ENCODE measurements at regions not wholly inside any gene's neighbourhood (a gene's known extent, or its start where the extent isn't known, plus 50 kb on each side); places are given as distances from the start of the nearest gene placed in this dataset.

DNA sequence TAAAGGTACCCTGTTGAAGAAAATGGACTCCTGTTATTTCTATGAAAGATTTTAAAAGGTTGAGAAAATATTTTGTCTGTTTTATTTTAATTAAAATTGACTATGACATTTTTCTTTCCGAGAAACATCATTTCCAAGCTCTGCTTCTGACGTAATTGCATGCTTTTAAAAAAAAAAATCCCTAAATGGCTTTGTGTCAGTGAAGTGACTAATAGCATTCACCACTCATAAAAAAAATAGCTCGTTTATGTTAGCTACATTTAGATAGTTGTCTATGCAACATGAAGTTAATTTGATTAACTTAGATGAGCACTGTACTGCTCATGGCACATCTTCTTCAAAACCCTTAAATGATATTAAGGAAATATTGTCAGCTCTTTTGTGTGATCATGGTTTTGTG lies 105.1 kb upstream of the KLHL13 start:
- Histone ChIP-seq H3K9me3 (ENCODE audit: control insufficient read depth in 2 of 3, insufficient read depth in 1 of 3, low read length in 3 of 3) (no peaks in the 10 kb centered on the region), H3K27me3 (ENCODE audit: control insufficient read depth, insufficient read depth, low read length) (peaks cover 2% of the 10 kb centered on the region), H3K27ac (ENCODE audit: low read depth in 2 of 2, low read length in 2 of 2) (no peak overlapping the region), H3K4me1 (ENCODE audit: control insufficient read depth in 2 of 3, insufficient read depth in 2 of 3, low read depth in 1 of 3, low read length in 3 of 3) (peaks cover 0 to 4% (median 0%) of the 10 kb centered on the region in 3 donors), H3K36me3 (ENCODE audit: control insufficient read depth in 2 of 3, insufficient read depth in 3 of 3, low read length in 3 of 3) (no peaks in the 10 kb centered on the region), H3K4me3 (ENCODE audit: low read length in 3 of 3) (no peak overlapping the region), H3K9ac (ENCODE audit: low read length in 3 of 3) (no peak overlapping the region)
- no peak for DNase-seq
- FAIRE-seq: peak; percentile 83
- TF ChIP-seq CTCF (IDR thresholded peaks at IDR 0.05; ENCODE audit: borderline replicate concordance, extremely low read depth, insufficient read depth): no peak
- intact Hi-C loops (cut with DNase I): no loop called here

DNA sequence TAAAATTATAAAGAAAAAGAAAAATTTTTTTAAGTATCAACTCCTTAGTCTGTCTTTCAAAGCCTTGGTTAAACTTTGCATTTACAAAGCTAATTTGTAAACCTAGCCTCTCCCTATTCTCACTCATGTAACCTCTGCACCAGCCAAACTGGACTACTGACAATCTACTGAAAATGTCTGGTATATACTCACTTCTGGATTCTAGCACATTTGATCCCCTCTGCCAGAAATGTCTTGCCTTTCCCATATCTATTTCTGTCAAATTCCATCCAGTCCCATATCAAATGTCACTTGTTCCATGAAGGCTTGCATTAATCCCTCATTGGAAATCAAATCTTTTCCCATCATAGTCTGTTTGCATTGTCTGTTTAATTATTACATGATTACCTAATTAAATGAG lies 105.8 kb upstream of the KLHL13 start:
- no peak for TF ChIP-seq CTCF (IDR thresholded peaks at IDR 0.05; ENCODE audit: borderline replicate concordance, extremely low read depth, insufficient read depth)
- H3K27me3 ChIP-seq (ENCODE audit: control insufficient read depth, insufficient read depth, low read length): peaks cover 2% of the 10 kb centered on the region
- intact Hi-C loops (cut with DNase I): no loop called here
- H3K9ac ChIP-seq (ENCODE audit: low read length in 3 of 3): no peak overlapping the region
- H3K36me3 ChIP-seq (ENCODE audit: control insufficient read depth in 2 of 3, insufficient read depth in 3 of 3, low read length in 3 of 3): no peaks in the 10 kb centered on the region
- H3K9me3 ChIP-seq (ENCODE audit: control insufficient read depth in 2 of 3, insufficient read depth in 1 of 3, low read length in 3 of 3): no peaks in the 10 kb centered on the region
- DNase-seq (no peak), FAIRE-seq (no peak)
- no peak overlapping the region for H3K4me3 ChIP-seq (ENCODE audit: low read length in 3 of 3)
- no peak overlapping the region for H3K27ac ChIP-seq (ENCODE audit: low read depth in 2 of 2, low read length in 2 of 2)
- H3K4me1 ChIP-seq (ENCODE audit: control insufficient read depth in 2 of 3, insufficient read depth in 2 of 3, low read depth in 1 of 3, low read length in 3 of 3): peaks cover 0 to 4% (median 0%) of the 10 kb centered on the region in 3 donors

- FAIRE-seq (peak; percentile 97), DNase-seq (peak in 1 of 5 donors; percentile 37)
- H3K9ac ChIP-seq (ENCODE audit: low read length in 3 of 3): no peak overlapping the region
- no peaks in the 10 kb centered on the region for H3K4me1 ChIP-seq (ENCODE audit: control insufficient read depth in 2 of 3, insufficient read depth in 2 of 3, low read depth in 1 of 3, low read length in 3 of 3)
- TF ChIP-seq CTCF (IDR thresholded peaks at IDR 0.05; ENCODE audit: borderline replicate concordance, extremely low read depth, insufficient read depth): peak; percentile 11
- no peaks in the 10 kb centered on the region for H3K9me3 ChIP-seq (ENCODE audit: control insufficient read depth in 2 of 3, insufficient read depth in 1 of 3, low read length in 3 of 3)
- H3K36me3 ChIP-seq (ENCODE audit: control insufficient read depth in 2 of 3, insufficient read depth in 3 of 3, low read length in 3 of 3): no peaks in the 10 kb centered on the region
- H3K4me3 ChIP-seq (ENCODE audit: low read length in 3 of 3): peak overlapping the region in 2 of 3 donors; percentile 39 to 42
- intact Hi-C loops (cut with DNase I): no loop called here
- peak overlapping the region in 1 of 2 donors; percentile 12 for H3K27ac ChIP-seq (ENCODE audit: low read depth in 2 of 2, low read length in 2 of 2)
- no peaks in the 10 kb centered on the region for H3K27me3 ChIP-seq (ENCODE audit: control insufficient read depth, insufficient read depth, low read length)
Observed at GRCh38 chrX:118225711-118226428, 109.3 kb upstream of the KLHL13 start.

Measured in kidney (tissue), 13 donors.